ENCODE measurements at regions not wholly inside any gene's neighbourhood (a gene's known extent, or its start where the extent isn't known, plus 50 kb on each side); places are given as distances from the start of the nearest gene placed in this dataset.
"Not testable (repeated sequence)": the region's sequence is repeated elsewhere in the genome, so short reads cannot be mapped to it uniquely, and the experiment has no call there.

GRCh38 chr7:114180556-114181266 lies 233.9 kb upstream of the FOXP2 start:
- no peak for DNase-seq

GRCh38 chr7:114175125-114175524 lies 239.5 kb upstream of the FOXP2 start:
- DNase-seq, result no peak

GRCh38 chr7:114173170-114173890 lies 241.3 kb upstream of the FOXP2 start:
- no peak for DNase-seq

GRCh38 chr7:114169389-114169788 lies 245.2 kb upstream of the FOXP2 start:
- DNase-seq, result not testable (repeated sequence)

DNA sequence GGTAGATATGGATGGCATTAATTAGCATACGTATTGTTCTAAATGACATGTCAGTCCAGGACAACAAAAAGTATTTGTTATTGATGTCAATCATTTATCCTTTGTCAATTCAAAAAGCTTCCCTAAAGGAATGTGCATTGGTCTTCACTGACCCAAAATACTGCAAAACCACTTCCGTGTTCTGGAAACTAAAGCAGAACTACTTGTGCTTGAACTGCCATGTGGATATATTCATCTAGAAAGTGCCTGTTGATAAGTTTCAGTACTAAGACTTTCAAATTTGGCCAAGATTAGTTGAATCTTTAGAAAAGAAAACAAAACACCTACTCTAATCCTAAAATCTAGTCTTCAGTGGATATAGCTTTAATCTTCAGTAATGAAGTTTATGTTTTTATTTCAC lies 242.1 kb upstream of the PPP1R3A start:
- no peak for DNase-seq

DNA sequence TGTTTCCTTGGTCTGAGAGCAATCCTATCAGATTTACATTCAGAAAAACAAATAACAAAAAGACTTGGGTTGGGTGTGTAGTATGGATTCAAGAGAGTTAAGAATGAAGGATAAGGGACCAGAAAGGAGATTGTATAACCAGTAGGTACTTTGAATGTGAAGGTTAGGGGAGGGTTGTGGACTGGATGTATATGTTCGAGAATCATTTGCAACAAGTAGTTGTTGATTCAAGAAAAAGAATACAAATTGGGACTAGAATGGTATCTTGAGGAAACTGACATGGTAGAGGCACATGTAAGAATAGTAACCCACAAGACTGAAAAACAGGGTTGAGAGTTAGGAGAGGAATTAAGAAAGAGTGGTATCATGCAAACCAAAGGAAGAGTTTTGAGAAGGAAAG lies 240.0 kb upstream of the PPP1R3A start:
- DNase-seq, result no peak

DNA sequence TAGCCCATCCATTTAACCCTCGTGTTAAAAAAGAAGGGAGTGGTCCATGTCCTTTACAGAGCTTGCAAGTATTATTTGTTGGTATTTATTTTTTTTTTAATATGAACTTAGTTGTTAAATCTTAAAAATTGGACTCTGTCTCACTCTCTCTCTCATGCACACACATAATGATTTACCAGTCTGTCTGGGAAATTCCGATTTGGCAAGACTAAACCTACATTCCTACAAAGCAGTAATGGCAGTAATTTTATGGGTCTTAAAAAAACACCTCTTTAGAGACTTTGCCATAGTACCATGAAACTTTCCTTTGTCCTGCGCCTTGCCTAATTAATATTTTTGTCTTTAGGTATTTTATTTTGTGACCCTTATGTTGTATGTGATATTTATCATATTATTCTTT lies 239.5 kb upstream of the PPP1R3A start:
- no peak for DNase-seq

- no peak for DNase-seq
Observed at GRCh38 chr7:114156178-114156577, 237.4 kb upstream of the PPP1R3A start.

- peak; percentile 61 for DNase-seq
Observed at GRCh38 chr7:114155116-114156110, 236.6 kb upstream of the PPP1R3A start.

GRCh38 chr7:114153700-114154099 lies 234.9 kb upstream of the PPP1R3A start:
- DNase-seq, result no peak

DNA sequence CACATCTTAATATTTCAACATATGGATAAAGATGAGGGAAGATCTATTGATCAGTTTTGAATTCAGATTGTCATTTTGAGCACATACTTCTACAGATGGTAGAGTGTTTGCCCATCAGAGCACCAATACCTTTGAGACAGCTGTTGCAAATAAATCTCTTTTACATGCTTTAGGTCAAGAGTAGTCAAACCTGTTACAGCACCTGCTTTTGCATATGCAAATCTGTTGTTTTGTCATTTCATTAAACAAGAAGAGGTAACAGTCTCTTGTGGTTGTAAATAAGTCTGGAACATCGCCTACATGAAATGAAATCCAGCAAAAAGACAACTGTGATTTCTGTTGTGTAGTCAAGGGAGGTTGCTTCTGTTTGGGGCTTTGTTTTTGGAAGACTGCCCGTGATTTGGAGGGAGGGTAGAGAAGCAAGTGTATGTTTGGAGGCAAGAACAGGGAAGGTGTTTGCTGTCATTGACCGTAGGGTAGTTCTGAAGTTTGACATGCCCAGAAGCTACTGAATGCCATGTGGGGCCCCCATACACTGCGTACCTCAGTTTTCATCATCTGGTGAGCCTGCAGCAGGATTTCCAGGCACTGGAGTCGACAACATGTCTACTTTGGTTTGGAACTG lies 233.6 kb upstream of the PPP1R3A start:
- DNase-seq, result peak; percentile 25

- no peak for DNase-seq
Observed at GRCh38 chr7:114151777-114152176, 233.0 kb upstream of the PPP1R3A start.

GRCh38 chr7:114150689-114151088 lies 231.9 kb upstream of the PPP1R3A start:
- no peak for DNase-seq

- no peak for DNase-seq
Observed at GRCh38 chr7:114148779-114149178, 230.0 kb upstream of the PPP1R3A start.

DNA sequence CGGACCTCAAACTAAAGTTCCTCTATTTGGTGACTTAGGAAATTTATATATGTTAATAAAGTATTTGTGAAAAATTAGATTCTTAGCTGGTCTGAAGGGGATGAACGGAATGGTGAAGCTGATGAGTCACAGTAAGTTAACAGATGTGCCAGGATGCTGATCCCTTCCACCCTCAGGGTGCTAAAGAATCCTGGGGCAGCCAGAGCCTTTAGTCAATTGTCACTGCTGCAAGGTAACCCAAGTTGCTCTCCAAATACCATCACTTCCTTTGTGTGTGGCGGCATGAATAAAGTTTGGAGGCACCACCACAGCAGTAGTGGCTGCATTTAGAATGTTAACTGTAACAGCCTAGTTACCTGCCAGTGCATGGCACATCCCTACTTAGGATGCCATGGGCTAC lies 222.6 kb upstream of the PPP1R3A start:
- no peak for DNase-seq

DNA sequence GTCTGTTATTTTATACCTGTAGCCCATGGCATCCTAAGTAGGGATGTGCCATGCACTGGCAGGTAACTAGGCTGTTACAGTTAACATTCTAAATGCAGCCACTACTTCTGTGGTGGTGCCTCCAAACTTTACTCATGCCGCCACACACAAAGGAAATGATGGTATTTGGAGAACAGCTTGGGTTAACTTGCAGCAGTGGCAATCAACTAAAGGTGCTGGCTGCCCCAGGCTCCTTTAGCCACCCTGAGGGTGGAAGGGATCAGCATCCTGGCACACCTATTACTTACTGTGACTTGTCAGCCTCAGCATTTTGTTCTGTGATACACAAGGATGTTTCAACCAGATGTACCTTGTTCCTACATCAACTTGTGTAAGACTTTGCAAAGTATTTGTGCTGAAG lies 221.8 kb upstream of the PPP1R3A start:
- DNase-seq, result no peak

DNA sequence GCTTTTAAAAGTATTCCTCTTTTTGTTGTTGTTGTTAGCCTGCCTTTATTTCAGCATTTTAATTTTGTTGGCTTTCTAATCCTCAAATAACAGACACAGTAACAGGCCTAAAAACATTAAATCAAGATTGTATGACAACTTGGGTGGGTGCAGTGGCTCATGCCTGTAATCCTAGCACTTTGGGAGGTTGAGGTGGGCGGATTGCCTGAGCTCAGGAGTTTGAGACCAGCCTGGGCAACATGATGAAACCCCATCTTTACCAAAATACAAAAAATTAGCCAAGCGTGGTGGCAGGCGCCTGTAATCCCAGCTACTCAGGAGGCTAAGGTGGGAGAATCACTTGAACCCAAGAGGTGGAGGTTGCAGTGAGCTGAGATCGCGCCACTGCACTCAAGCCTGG lies 220.9 kb upstream of the PPP1R3A start:
- DNase-seq, result not testable (repeated sequence)

DNA sequence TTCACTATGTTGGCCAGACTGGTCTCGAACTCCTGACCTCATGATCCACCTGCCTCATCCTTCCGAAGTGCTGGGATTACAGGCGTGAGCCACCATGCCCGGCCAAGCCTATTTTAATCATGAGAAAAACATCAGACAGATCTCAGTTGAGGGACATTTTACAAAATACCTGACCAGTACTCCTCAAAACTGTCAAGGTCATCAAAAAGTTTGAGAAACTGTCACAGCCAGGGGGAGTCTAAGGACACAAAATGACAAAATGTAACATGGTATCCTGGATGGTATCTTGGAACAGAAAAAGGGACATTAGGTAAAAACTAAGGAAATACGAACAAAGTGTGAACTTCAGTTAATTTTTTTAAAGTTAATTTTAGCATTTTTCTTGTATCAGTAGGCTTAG lies 219.8 kb upstream of the PPP1R3A start:
- no peak for DNase-seq

GRCh38 chr7:114133717-114134116 lies 214.9 kb upstream of the PPP1R3A start:
- DNase-seq, result no peak

DNA sequence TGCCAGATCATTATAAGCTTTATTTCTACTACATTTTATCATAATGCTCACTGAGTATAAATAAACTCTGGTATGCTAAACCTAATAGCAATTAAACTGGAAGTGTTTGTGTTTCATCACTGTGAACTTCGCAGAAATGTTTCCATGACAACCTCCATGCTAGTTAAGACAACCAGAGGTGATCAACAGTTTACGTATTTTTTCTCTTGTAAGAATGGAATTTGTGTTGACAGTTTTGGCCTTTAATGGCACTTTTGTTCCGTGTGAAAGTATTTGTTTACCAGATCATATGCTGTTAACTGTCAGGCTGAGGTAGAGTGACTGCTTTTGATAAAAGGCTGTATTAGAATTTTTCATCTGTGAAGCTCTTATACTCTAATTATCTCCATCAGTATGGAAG lies 212.1 kb upstream of the PPP1R3A start:
- DNase-seq, result no peak

- DNase-seq, result no peak
Observed at GRCh38 chr7:114128880-114129279, 210.1 kb upstream of the PPP1R3A start.

GRCh38 chr7:114126095-114126494 lies 207.3 kb upstream of the PPP1R3A start:
- DNase-seq, result no peak
